ENCODE measurements at regions not wholly inside any gene's neighbourhood (a gene's known extent, or its start where the extent isn't known, plus 50 kb on each side); places are given as distances from the start of the nearest gene placed in this dataset.

DNA sequence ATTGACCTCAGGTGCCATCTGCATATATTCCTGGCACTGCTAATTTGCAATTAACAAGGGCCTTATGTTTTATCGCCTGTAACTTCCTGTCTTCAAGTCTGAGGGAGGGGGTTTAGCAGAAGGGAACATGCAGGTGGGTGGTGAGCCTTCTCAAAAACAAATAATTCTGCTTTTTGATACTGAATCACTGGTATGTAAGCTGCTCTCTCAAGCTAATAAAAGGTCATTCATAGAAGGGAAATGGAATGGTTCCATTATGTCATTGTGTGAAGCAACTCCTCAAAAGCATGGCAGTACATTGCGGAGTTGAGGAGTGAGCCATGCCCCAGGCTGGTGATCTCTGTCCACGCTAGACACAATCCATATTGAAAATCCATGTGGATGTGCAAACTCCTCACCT is 414.8 kb upstream of the ID2 start (continued):
- TF ChIP-seq, protein P1, sequence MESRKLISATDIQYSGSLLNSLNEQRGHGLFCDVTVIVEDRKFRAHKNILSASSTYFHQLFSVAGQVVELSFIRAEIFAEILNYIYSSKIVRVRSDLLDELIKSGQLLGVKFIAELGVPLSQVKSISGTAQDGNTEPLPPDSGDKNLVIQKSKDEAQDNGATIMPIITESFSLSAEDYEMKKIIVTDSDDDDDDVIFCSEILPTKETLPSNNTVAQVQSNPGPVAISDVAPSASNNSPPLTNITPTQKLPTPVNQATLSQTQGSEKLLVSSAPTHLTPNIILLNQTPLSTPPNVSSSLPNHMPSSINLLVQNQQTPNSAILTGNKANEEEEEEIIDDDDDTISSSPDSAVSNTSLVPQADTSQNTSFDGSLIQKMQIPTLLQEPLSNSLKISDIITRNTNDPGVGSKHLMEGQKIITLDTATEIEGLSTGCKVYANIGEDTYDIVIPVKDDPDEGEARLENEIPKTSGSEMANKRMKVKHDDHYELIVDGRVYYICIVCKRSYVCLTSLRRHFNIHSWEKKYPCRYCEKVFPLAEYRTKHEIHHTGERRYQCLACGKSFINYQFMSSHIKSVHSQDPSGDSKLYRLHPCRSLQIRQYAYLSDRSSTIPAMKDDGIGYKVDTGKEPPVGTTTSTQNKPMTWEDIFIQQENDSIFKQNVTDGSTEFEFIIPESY (IDR thresholded peaks at IDR 0.05): no peak
- no peak for TF ChIP-seq RAD21 (IDR thresholded peaks at IDR 0.05)

GRCh38 chr2:8267721-8268120 is 414.1 kb upstream of the ID2 start:
- no peak for DNase-seq (ENCODE audit: low spot score)
- H3K36me3 ChIP-seq (ENCODE audit: control insufficient read depth in 4 of 4, insufficient read depth in 3 of 4, low read depth in 1 of 4, low read length in 3 of 4): no peaks in the 10 kb centered on the region
- H3K9me3 ChIP-seq (ENCODE audit: control insufficient read depth in 4 of 4, low read length in 3 of 4): no peaks in the 10 kb centered on the region
- 76% methylated on average over 3 of the region's 3 CpGs for WGBS
- no peak overlapping the region for H3K9ac ChIP-seq (ENCODE audit: low read depth in 1 of 2, low read length in 2 of 2)
- TF ChIP-seq, protein P2, sequence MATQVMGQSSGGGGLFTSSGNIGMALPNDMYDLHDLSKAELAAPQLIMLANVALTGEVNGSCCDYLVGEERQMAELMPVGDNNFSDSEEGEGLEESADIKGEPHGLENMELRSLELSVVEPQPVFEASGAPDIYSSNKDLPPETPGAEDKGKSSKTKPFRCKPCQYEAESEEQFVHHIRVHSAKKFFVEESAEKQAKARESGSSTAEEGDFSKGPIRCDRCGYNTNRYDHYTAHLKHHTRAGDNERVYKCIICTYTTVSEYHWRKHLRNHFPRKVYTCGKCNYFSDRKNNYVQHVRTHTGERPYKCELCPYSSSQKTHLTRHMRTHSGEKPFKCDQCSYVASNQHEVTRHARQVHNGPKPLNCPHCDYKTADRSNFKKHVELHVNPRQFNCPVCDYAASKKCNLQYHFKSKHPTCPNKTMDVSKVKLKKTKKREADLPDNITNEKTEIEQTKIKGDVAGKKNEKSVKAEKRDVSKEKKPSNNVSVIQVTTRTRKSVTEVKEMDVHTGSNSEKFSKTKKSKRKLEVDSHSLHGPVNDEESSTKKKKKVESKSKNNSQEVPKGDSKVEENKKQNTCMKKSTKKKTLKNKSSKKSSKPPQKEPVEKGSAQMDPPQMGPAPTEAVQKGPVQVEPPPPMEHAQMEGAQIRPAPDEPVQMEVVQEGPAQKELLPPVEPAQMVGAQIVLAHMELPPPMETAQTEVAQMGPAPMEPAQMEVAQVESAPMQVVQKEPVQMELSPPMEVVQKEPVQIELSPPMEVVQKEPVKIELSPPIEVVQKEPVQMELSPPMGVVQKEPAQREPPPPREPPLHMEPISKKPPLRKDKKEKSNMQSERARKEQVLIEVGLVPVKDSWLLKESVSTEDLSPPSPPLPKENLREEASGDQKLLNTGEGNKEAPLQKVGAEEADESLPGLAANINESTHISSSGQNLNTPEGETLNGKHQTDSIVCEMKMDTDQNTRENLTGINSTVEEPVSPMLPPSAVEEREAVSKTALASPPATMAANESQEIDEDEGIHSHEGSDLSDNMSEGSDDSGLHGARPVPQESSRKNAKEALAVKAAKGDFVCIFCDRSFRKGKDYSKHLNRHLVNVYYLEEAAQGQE (IDR thresholded peaks at IDR 0.05): no peak
- no peak for TF ChIP-seq YY1 (IDR thresholded peaks at IDR 0.05)
- peak in 1 of 2 donors; percentile 10 for TF ChIP-seq HNF4A (conservative IDR thresholded peaks at IDR 0.05)
- no peaks in the 10 kb centered on the region for H3K27me3 ChIP-seq (ENCODE audit: control insufficient read depth in 4 of 4, insufficient read depth in 4 of 4, low read length in 3 of 4)
- peaks cover 0 to 6% (median 3%) of the 10 kb centered on the region in 4 donors for H3K4me1 ChIP-seq (ENCODE audit: control insufficient read depth in 4 of 4, insufficient read depth in 4 of 4, low read length in 3 of 4)
- H3K27ac ChIP-seq (ENCODE audit: low read depth in 1 of 2, low read length in 2 of 2): no peak overlapping the region
- H3K4me3 ChIP-seq (ENCODE audit: low read depth in 1 of 3, low read length in 3 of 3): no peak overlapping the region

DNA sequence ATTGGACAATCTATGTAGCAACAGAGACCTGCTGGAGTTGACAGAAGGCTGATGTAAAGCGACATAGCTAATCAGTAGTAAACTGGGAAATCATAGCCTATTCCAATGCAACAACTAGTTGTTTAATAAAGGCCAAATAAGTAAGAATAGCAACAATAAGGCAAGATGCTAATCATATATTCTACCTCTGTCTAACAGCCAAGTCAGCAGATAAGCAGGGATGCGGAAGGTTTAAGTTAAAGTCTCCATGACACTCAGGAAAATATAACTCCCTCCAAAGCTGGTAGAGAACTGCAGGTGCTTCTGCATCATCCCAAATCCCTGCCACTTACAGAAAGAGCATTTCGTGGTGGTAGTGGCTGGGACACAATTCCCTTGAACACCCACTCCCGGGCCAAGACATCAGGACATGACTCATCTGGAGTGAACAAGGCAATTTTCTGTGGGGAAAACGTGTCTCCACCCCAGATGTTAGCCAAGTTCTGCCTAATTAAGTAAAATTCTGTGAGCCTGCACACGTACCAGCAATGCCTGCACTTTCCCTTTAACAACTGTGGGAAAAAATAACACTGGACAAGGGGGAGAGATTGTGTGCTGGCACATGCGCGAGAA is 413.6 kb upstream of the ID2 start:
- no peak for DNase-seq (ENCODE audit: low spot score)
- TF ChIP-seq YY1 (IDR thresholded peaks at IDR 0.05) (no peak), TAF1 (conservative IDR thresholded peaks at IDR 0.05) (no peak), RAD21 (IDR thresholded peaks at IDR 0.05) (no peak), HNF4G (IDR thresholded peaks at IDR 0.05) (no peak), HNF4A (conservative IDR thresholded peaks at IDR 0.05) (no peak)
- TF ChIP-seq, protein P3, sequence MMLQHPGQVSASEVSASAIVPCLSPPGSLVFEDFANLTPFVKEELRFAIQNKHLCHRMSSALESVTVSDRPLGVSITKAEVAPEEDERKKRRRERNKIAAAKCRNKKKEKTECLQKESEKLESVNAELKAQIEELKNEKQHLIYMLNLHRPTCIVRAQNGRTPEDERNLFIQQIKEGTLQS (IDR thresholded peaks at IDR 0.05): no peak
- TF ChIP-seq, protein P2 (IDR thresholded peaks at IDR 0.05): no peak
- no peaks in the 10 kb centered on the region for H3K27me3 ChIP-seq (ENCODE audit: control insufficient read depth in 4 of 4, insufficient read depth in 4 of 4, low read length in 3 of 4)
- H3K9ac ChIP-seq (ENCODE audit: low read depth in 1 of 2, low read length in 2 of 2): no peak overlapping the region
- H3K4me3 ChIP-seq (ENCODE audit: low read depth in 1 of 3, low read length in 3 of 3): no peak overlapping the region
- no peaks in the 10 kb centered on the region for H3K9me3 ChIP-seq (ENCODE audit: control insufficient read depth in 4 of 4, low read length in 3 of 4)
- H3K36me3 ChIP-seq (ENCODE audit: control insufficient read depth in 4 of 4, insufficient read depth in 3 of 4, low read depth in 1 of 4, low read length in 3 of 4): no peaks in the 10 kb centered on the region
- no peak overlapping the region for H3K27ac ChIP-seq (ENCODE audit: low read depth in 1 of 2, low read length in 2 of 2)
- WGBS: 86% methylated on average over 8 of the region's 8 CpGs
- H3K4me1 ChIP-seq (ENCODE audit: control insufficient read depth in 4 of 4, insufficient read depth in 4 of 4, low read length in 3 of 4): peaks cover 0 to 6% (median 3%) of the 10 kb centered on the region in 4 donors
